ENCODE measurements at regions not wholly inside any gene's neighbourhood (a gene's known extent, or its start where the extent isn't known, plus 50 kb on each side); places are given as distances from the start of the nearest gene placed in this dataset.

DNA sequence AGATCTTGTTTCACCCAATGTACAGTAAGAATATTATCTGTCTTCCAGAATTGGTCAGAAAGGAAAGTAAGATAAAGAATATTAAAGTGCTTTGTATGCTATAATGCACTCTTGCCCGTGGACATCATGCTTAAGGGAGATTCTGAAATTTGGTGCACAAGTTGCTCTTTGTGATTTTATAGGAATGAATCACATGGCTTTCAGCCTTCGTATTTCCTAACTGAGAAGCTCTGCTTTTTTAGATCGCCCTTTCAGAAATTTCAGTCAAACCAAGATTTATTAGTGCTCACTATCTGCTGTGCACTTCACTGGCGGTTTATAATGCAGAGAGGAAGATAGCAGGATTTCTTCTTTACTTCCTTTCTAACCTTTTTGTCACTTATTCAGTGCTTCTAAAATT lies 1248.5 kb upstream of the LRRN3 start:
- TF ChIP-seq, protein P1, sequence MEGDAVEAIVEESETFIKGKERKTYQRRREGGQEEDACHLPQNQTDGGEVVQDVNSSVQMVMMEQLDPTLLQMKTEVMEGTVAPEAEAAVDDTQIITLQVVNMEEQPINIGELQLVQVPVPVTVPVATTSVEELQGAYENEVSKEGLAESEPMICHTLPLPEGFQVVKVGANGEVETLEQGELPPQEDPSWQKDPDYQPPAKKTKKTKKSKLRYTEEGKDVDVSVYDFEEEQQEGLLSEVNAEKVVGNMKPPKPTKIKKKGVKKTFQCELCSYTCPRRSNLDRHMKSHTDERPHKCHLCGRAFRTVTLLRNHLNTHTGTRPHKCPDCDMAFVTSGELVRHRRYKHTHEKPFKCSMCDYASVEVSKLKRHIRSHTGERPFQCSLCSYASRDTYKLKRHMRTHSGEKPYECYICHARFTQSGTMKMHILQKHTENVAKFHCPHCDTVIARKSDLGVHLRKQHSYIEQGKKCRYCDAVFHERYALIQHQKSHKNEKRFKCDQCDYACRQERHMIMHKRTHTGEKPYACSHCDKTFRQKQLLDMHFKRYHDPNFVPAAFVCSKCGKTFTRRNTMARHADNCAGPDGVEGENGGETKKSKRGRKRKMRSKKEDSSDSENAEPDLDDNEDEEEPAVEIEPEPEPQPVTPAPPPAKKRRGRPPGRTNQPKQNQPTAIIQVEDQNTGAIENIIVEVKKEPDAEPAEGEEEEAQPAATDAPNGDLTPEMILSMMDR (IDR thresholded peaks at IDR 0.05; ENCODE audit: control insufficient read depth, insufficient read depth, low read depth, low read length, missing control alignments), result no peak
- no peak for DNase-seq (ENCODE audit: low read depth)
- H3K4me3 ChIP-seq (ENCODE audit: control insufficient read depth, low read depth, low read length), result no peak overlapping the region

- H3K4me3 ChIP-seq (ENCODE audit: control insufficient read depth, low read depth, low read length), result no peak overlapping the region
- DNase-seq (ENCODE audit: low read depth), result no peak
- TF ChIP-seq, protein P1 (IDR thresholded peaks at IDR 0.05; ENCODE audit: control insufficient read depth, insufficient read depth, low read depth, low read length, missing control alignments), result no peak
These were observed 1246.6 kb upstream of the LRRN3 start for GRCh38 chr7:109844362-109844761.

GRCh38 chr7:109864230-109864629 lies 1226.7 kb upstream of the LRRN3 start:
- H3K4me3 ChIP-seq (ENCODE audit: control insufficient read depth, low read depth, low read length), result no peak overlapping the region
- DNase-seq (ENCODE audit: low read depth), result no peak
- TF ChIP-seq, protein P1 (IDR thresholded peaks at IDR 0.05; ENCODE audit: control insufficient read depth, insufficient read depth, low read depth, low read length, missing control alignments), result no peak

DNA sequence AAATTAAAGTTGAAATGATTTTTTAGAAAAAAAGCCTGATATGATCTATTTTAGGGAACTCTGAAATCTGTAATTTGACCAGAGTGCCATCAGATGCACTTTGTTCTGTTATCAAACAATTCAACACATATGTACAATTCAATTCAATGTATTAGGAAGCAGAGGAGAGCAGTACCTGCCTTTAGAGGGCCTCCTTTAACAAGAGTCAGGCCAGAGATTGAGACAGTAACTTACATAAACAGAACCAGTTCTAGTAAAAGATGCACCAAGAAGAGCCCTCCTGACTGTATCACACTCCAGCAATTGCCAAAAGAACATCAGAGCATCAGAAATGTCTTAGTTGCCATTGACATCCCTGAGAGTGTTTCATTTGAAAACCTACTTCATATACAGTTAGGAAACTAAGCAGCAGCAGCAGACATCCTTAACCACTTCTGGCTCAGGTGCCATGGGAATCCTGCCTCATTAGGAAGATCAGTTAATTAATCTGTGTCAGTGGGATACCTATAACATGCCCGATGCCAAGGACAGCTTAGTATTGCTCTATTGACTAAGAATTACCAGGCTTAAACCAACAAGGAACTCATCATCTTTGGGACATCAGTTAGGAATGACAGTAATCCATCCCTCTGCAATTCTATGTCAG lies 1222.6 kb upstream of the LRRN3 start:
- H3K4me3 ChIP-seq (ENCODE audit: control insufficient read depth, low read depth, low read length), result no peak overlapping the region
- TF ChIP-seq, protein P1 (IDR thresholded peaks at IDR 0.05; ENCODE audit: control insufficient read depth, insufficient read depth, low read depth, low read length, missing control alignments), result no peak
- no peak for DNase-seq (ENCODE audit: low read depth)

DNA sequence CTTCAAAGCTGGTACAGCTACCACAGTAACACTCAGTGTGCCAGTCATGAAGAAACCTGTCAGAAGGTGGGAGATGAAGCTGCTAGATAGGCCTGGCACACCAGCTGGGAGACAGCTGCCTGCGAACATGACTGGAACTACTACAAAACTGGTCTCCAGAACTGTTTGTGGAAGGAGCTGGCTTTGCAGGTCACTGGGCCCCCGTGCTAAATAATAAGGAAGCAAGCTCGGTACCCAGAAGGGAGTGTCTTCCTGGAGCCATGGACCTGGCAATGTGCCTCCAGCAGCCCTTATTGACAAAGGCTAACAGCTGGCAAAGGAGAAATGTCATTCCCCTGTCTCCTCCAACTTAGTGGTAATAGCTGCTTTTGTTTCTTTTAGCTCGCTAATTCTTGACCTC lies 1217.6 kb upstream of the LRRN3 start:
- no peak overlapping the region for H3K4me3 ChIP-seq (ENCODE audit: control insufficient read depth, low read depth, low read length)
- TF ChIP-seq, protein P1 (IDR thresholded peaks at IDR 0.05; ENCODE audit: control insufficient read depth, insufficient read depth, low read depth, low read length, missing control alignments), result no peak
- DNase-seq (ENCODE audit: low read depth), result no peak

- no peak overlapping the region for H3K4me3 ChIP-seq (ENCODE audit: control insufficient read depth, low read depth, low read length)
- TF ChIP-seq, protein P1 (IDR thresholded peaks at IDR 0.05; ENCODE audit: control insufficient read depth, insufficient read depth, low read depth, low read length, missing control alignments), result no peak
- no peak for DNase-seq (ENCODE audit: low read depth)
These were observed 1211.6 kb upstream of the LRRN3 start for GRCh38 chr7:109879287-109879828.

Data from AG09309 (cell line).